ENCODE measurements at regions not wholly inside any gene's neighbourhood (a gene's known extent, or its start where the extent isn't known, plus 50 kb on each side); places are given as distances from the start of the nearest gene placed in this dataset.

DNA sequence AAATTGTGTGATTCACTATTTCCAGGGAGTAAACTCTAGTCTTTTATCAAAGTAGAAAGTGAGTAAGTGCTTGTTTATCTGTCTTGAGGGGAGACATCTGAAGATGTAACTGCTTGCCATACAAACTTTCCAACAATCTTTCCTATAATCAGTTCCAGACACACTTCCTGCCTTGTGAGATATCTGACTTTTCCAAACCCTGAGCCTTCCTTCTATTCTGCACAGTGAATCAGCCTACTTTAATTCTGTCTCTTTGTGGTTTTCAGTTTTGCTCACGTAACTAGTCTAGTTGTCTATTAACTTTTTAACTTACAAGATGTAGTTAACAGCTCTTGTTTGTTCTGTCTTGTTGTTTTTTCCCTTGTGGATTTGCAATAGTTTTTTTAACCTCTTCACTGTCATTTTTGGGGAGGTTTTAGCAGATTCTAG lies 947.8 kb downstream of the C4orf33 start:
- TF ChIP-seq POLR2AphosphoS5 (IDR thresholded peaks at IDR 0.05) (no peak), POLR2A (IDR thresholded peaks at IDR 0.05) (no peak)
- TF ChIP-seq, protein P1, sequence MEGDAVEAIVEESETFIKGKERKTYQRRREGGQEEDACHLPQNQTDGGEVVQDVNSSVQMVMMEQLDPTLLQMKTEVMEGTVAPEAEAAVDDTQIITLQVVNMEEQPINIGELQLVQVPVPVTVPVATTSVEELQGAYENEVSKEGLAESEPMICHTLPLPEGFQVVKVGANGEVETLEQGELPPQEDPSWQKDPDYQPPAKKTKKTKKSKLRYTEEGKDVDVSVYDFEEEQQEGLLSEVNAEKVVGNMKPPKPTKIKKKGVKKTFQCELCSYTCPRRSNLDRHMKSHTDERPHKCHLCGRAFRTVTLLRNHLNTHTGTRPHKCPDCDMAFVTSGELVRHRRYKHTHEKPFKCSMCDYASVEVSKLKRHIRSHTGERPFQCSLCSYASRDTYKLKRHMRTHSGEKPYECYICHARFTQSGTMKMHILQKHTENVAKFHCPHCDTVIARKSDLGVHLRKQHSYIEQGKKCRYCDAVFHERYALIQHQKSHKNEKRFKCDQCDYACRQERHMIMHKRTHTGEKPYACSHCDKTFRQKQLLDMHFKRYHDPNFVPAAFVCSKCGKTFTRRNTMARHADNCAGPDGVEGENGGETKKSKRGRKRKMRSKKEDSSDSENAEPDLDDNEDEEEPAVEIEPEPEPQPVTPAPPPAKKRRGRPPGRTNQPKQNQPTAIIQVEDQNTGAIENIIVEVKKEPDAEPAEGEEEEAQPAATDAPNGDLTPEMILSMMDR (IDR thresholded peaks at IDR 0.05) = no peak
